Endothelial cell of umbilical vein (primary cell): ENCODE measurements at regions not wholly inside any gene's neighbourhood (a gene's known extent, or its start where the extent isn't known, plus 50 kb on each side); places are given as distances from the start of the nearest gene placed in this dataset.

Experiments
- BruUV-seq: library from RNA; stranded (reverse); fragments of 400-500 nt; replicated peaks from 2 replicates; lab custom pipeline; 2021; lab: Mats Ljungman, UMichigan
- CTCF ChIA-PET: fragments of 300-600, 350-600 bp; sonication (Branson Sonifier 250); formaldehyde crosslinking; loops from one replicate; lab custom pipeline; 2021; ENCODE audit warnings: antibody characterized with exemption, inconsistent platforms; lab: Charles Lee
- POLR2A ChIA-PET: fragments of 300-600, 350-600 bp; sonication (Branson Sonifier 250); formaldehyde crosslinking; loops from one replicate; lab custom pipeline; 2021; ENCODE audit warnings: antibody characterized with exemption, inconsistent platforms; lab: Charles Lee
- DNase-seq: peaks from one replicate; pipeline ENCODE4 v3.0.0-alpha.2; 2011; ENCODE audit warnings: low read depth, low spot score
- FAIRE-seq: peaks from 2 replicates; lab custom pipeline; 2011; peaks lifted over from hg19 to GRCh38; lab: Jason Lieb, UNC
- H2AFZ ChIP-seq: 2 replicates; pipeline ENCODE4 v1.6.0; 2012; ENCODE audit warnings: low read depth, low read length, control low read depth, inconsistent platforms
- H3K27ac ChIP-seq: 2 replicates; pipeline ENCODE4 v1.5.1; 2011; ENCODE audit warnings: low read depth, mild to moderate bottlenecking, control low read depth, low read length, moderate library complexity; ENCODE audit not compliant: insufficient read depth
- H3K27me3 ChIP-seq, 2 experiments: 2 replicates each; pipeline versions ENCODE4 v1.6.0 to v1.6.1; 2011; ENCODE audit warnings: low read length in 2 of 2, mixed read lengths in 1 of 2; ENCODE audit not compliant: control insufficient read depth in 2 of 2, insufficient read depth in 2 of 2
- H3K36me3 ChIP-seq, 2 experiments: 2 replicates in 1 of 2; 3 replicates in 1 of 2; pipeline ENCODE4 v1.5.1; 2011; ENCODE audit warnings: low read length in 2 of 2, mild to moderate bottlenecking in 1 of 2, moderate library complexity in 1 of 2; ENCODE audit not compliant: control insufficient read depth in 2 of 2, insufficient read depth in 2 of 2; ENCODE audit errors: extremely low read depth in 1 of 2
- H3K4me1 ChIP-seq: 3 replicates; pipeline ENCODE4 v1.5.1; 2011; ENCODE audit warnings: mild to moderate bottlenecking, low read length; ENCODE audit not compliant: control insufficient read depth, insufficient read depth; ENCODE audit errors: extremely low read depth
- H3K4me2 ChIP-seq: 2 replicates; pipeline ENCODE4 v1.6.1; 2011; ENCODE audit warnings: low read length, control low read depth, mixed read lengths; ENCODE audit not compliant: insufficient read depth
- H3K4me3 ChIP-seq, 3 experiments: fragments of 200-600 bp in 1 of 3; sonication (generic), shearing (Covaris generic) in 1 of 3; replicated peaks in 1 of 3; 2 replicates each; pipeline ENCODE4 v1.5.1; 2011 to 2016; ENCODE audit warnings: control low read depth in 3 of 3, low read length in 3 of 3, mild to moderate bottlenecking in 2 of 3, inconsistent platforms in 1 of 3, low read depth in 1 of 3, moderate library complexity in 1 of 3; ENCODE audit not compliant: insufficient read depth in 1 of 3
- H3K79me2 ChIP-seq: 2 replicates; pipeline ENCODE4 v1.6.0; 2012; ENCODE audit warnings: low read length, inconsistent platforms; ENCODE audit not compliant: control insufficient read depth, insufficient read depth
- H3K9ac ChIP-seq: replicated peaks from 2 replicates; pipeline ENCODE3; 2011; ENCODE audit warnings: low read length, control low read depth; ENCODE audit not compliant: insufficient read depth; ENCODE audit errors: extremely low read depth
- H3K9me1 ChIP-seq: replicated peaks from 3 replicates; pipeline ENCODE4 v1.6.0; 2011; ENCODE audit warnings: mild to moderate bottlenecking, low read length; ENCODE audit not compliant: control insufficient read depth, insufficient read depth; ENCODE audit errors: extremely low read depth
- H3K9me3 ChIP-seq: replicated peaks from 2 replicates; pipeline ENCODE4 v1.5.1; 2012; ENCODE audit warnings: low read length, inconsistent platforms; ENCODE audit not compliant: control insufficient read depth, insufficient read depth
- H4K20me1 ChIP-seq: replicated peaks from 2 replicates; pipeline ENCODE3; 2011; ENCODE audit warnings: mild to moderate bottlenecking, low read length; ENCODE audit not compliant: control insufficient read depth, insufficient read depth; ENCODE audit errors: extremely low read depth
- EZH2 ChIP-seq: IDR thresholded peaks from 2 replicates; pipeline ENCODE4 v1.6.1; 2012; ENCODE audit warnings: borderline replicate concordance, low read depth, mild to moderate bottlenecking, moderate library complexity, low read length, inconsistent platforms; ENCODE audit not compliant: severe bottlenecking
- FOS ChIP-seq: IDR thresholded peaks from 2 replicates; pipeline ENCODE4 v1.6.1; 2011; ENCODE audit warnings: mild to moderate bottlenecking, low read length, moderate library complexity, borderline replicate concordance; ENCODE audit not compliant: insufficient read depth
- GATA2 ChIP-seq: IDR thresholded peaks from 2 replicates; pipeline ENCODE4 v1.7.0; 2011; ENCODE audit warnings: low read depth, mild to moderate bottlenecking, moderate library complexity, mixed read lengths, low read length; ENCODE audit not compliant: insufficient read length, insufficient read depth
- JUN ChIP-seq: IDR thresholded peaks from 2 replicates; pipeline ENCODE4 v1.6.1; 2011; ENCODE audit warnings: borderline replicate concordance, low read depth; ENCODE audit not compliant: insufficient read length, insufficient read depth
- MYC ChIP-seq: IDR thresholded peaks from one replicate; pipeline ENCODE4 v1.6.1; 2011; ENCODE audit warnings: mild to moderate bottlenecking, low read depth, low read length
- POLR2A ChIP-seq: IDR thresholded peaks from 2 replicates; pipeline ENCODE4 v1.6.1; 2012; ENCODE audit warnings: low read depth, mild to moderate bottlenecking, control low read depth, low read length
- POLR2AphosphoS5 ChIP-seq: IDR thresholded peaks from 2 replicates; pipeline ENCODE4 v1.6.1; 2012; ENCODE audit warnings: low read depth, mild to moderate bottlenecking, control low read depth, low read length, moderate library complexity; ENCODE audit not compliant: insufficient read depth
- dilution Hi-C: fragments of 300-500 bp; cut with MboI; formaldehyde crosslinking; loops from one replicate; pipeline ENCODE4 v1.15.0; 2019; ENCODE audit warnings: low sequenced_read_pairs; ENCODE audit not compliant: extremely low pct_ligation_motif_present
- intact Hi-C: fragments of 100-400 bp; cut with micrococcal nuclease; formaldehyde crosslinking; loops from one replicate; pipeline ENCODE4 v1.10.0; 2022
- TF ChIP-seq, protein P1 (sequence below), 2 donors: IDR thresholded peaks; 1 replicate in 1 of 2; 2 replicates in 1 of 2; pipeline ENCODE4 v1.5.1; 2011; ENCODE audit warnings: low read length in 2 of 2, mild to moderate bottlenecking in 2 of 2, moderate library complexity in 2 of 2, control low read depth in 1 of 2, inconsistent platforms in 1 of 2, low read depth in 1 of 2; ENCODE audit not compliant: insufficient read depth in 1 of 2; ENCODE audit errors: extremely low read depth in 1 of 2
- TF ChIP-seq, protein P2 (sequence below): IDR thresholded peaks from 2 replicates; pipeline ENCODE4 v1.6.1; 2011; ENCODE audit not compliant: insufficient read depth, insufficient read length

DNA sequence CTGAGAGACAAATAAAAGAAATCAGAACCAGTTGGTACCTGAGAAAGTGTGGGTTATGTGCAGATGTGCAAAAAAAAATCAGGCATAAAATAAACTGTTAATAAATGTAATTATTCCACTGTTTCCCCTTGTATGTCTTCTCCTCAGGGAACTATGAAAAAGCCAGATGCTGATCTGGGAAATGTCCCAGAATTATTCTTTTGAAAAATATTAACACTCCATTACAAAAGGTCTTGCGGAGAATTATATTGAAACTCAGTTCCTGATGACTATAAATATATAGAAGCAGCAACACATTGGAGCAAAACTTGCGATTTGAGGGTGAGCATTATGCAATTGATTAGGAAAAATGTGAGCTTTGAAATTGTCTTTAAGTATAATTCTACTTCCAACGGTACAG, 433.3 kb upstream of the KLF12 start:
- intact Hi-C loops (loop anchor here (5.0 kb wide), 1 partner anchor 35 kb away; no protein-coding TSS in a partner anchor), dilution Hi-C loops (no loop called here)
- Histone ChIP-seq H3K9me3 (no peaks in the 10 kb centered on the region), H3K4me1 (no peaks in the 10 kb centered on the region), H3K4me2 (no peak overlapping the region), H3K9ac (no peak overlapping the region), H3K36me3 (no peaks in the 10 kb centered on the region), H3K9me1 (no peaks in the 10 kb centered on the region), H3K4me3 (no peak overlapping the region), H3K27ac (no peak overlapping the region), H3K79me2 (no peaks in the 10 kb centered on the region), H4K20me1 (no peaks in the 10 kb centered on the region), H3K27me3 (peaks cover 2 to 3% of the 10 kb centered on the region in 2 experiments), H2AFZ (no peak overlapping the region)
- DNase-seq: no peak
- no peak for FAIRE-seq
- CTCF ChIA-PET: no interaction called here
- BruUV-seq: no TSS peak
- POLR2A ChIA-PET: no interaction called here
- TF ChIP-seq EZH2 (no peak), GATA2 (no peak), POLR2A (no peak), JUN (no peak), POLR2AphosphoS5 (no peak), MYC (no peak), FOS (no peak)
- TF ChIP-seq, protein P1, sequence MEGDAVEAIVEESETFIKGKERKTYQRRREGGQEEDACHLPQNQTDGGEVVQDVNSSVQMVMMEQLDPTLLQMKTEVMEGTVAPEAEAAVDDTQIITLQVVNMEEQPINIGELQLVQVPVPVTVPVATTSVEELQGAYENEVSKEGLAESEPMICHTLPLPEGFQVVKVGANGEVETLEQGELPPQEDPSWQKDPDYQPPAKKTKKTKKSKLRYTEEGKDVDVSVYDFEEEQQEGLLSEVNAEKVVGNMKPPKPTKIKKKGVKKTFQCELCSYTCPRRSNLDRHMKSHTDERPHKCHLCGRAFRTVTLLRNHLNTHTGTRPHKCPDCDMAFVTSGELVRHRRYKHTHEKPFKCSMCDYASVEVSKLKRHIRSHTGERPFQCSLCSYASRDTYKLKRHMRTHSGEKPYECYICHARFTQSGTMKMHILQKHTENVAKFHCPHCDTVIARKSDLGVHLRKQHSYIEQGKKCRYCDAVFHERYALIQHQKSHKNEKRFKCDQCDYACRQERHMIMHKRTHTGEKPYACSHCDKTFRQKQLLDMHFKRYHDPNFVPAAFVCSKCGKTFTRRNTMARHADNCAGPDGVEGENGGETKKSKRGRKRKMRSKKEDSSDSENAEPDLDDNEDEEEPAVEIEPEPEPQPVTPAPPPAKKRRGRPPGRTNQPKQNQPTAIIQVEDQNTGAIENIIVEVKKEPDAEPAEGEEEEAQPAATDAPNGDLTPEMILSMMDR (IDR thresholded peaks at IDR 0.05; ENCODE audit: extremely low read depth in 1 of 2, insufficient read depth in 1 of 2, low read depth in 1 of 2, low read length in 2 of 2): no peak
- TF ChIP-seq, protein P2, sequence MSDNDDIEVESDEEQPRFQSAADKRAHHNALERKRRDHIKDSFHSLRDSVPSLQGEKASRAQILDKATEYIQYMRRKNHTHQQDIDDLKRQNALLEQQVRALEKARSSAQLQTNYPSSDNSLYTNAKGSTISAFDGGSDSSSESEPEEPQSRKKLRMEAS: no peak
